GM13977 (cell line): ENCODE measurements at regions not wholly inside any gene's neighbourhood (a gene's known extent, or its start where the extent isn't known, plus 50 kb on each side); places are given as distances from the start of the nearest gene placed in this dataset.

Experiments
- DNase-seq: peaks from one replicate; pipeline ENCODE4 v3.0.0; 2012; ENCODE audit warnings: low spot score
- in situ Hi-C: fragments of 300-500 bp; cut with MboI; formaldehyde crosslinking; loops from one replicate; pipeline ENCODE4 v1.12.0; 2022; ENCODE audit warnings: low sequenced_read_pairs, low pct_unique_long_range_greater_than_20kb, mixed read lengths, inconsistent platforms; ENCODE audit not compliant: unreplicated experiment
- TF ChIP-seq, protein P1 (sequence below): IDR thresholded peaks from 2 replicates; pipeline ENCODE4 v1.5.1; 2012; ENCODE audit warnings: mild to moderate bottlenecking, control low read depth; ENCODE audit not compliant: insufficient read depth; ENCODE audit errors: extremely low read depth, missing control alignments

DNA sequence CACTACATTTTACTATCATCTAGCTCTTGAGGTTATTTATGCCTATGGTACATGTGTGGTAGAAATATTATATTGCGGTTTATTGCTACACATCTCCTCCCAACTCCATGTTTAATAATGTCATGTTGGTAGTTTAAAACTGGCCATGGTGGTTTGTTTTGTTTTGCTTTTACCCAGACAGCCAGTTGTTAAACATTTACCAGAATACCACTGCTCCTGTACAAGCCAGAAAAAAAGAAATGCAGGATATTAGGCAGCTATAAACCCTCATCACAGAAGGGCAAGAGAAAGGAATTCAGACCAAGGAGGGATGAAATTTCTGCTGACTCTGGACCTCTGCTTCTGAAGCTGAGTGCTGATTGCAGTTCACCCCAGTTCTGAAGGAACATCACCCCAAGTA lies 451.8 kb upstream of the IL12A start:
- no peak for DNase-seq
- TF ChIP-seq, protein P1, sequence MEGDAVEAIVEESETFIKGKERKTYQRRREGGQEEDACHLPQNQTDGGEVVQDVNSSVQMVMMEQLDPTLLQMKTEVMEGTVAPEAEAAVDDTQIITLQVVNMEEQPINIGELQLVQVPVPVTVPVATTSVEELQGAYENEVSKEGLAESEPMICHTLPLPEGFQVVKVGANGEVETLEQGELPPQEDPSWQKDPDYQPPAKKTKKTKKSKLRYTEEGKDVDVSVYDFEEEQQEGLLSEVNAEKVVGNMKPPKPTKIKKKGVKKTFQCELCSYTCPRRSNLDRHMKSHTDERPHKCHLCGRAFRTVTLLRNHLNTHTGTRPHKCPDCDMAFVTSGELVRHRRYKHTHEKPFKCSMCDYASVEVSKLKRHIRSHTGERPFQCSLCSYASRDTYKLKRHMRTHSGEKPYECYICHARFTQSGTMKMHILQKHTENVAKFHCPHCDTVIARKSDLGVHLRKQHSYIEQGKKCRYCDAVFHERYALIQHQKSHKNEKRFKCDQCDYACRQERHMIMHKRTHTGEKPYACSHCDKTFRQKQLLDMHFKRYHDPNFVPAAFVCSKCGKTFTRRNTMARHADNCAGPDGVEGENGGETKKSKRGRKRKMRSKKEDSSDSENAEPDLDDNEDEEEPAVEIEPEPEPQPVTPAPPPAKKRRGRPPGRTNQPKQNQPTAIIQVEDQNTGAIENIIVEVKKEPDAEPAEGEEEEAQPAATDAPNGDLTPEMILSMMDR: no peak
- in situ Hi-C loops: no loop called here

DNA sequence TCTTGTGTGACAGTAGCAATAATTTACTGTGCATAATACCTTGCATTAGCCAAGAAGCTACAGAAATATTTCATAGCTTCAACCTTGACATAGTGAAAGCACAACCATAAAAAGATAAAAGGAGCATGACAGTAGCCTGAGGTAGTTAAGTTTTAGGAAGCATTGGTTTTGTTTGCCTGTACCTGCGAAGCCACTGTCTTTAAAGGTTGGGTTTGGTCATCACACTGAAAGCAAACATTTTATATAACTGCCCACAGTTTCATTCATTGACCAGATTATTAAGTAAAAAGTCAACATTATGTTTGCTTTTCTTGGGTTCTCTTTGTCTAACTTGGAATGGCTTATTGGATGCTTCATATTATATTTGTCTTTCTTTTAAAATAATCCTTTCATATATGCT lies 450.1 kb upstream of the IL12A start:
- in situ Hi-C loops: no loop called here
- no peak for DNase-seq
- TF ChIP-seq, protein P1: no peak

DNA sequence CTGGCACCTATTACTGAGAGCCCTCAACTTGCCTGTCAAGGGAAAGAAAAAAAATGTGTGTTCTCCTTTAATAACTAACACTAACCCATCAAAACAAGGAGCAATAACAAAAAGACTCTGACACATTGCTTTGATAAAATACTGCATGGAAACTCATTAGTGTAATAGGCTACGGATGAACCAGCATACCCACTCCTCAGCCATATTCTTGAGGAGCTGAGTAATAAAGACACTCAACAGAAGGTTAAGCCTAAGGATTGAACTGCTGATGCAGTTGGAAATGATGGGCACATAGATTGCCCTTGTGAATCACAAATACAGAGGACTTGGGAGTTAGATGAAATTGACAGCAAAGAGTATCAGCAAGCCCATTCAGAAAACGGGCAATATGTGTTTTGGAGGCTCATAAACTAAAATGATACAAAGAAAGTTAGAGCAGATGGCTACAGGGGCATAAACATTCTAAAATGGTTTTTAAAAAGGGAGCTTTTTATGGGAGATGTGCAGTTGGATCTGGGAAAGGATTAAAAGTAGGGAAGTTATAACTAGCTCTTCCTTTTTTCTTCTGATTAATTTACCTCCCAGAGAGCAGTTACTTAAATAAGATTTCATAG lies 447.6 kb upstream of the IL12A start:
- DNase-seq: no peak
- in situ Hi-C loops: no loop called here
- TF ChIP-seq, protein P1: no peak

DNA sequence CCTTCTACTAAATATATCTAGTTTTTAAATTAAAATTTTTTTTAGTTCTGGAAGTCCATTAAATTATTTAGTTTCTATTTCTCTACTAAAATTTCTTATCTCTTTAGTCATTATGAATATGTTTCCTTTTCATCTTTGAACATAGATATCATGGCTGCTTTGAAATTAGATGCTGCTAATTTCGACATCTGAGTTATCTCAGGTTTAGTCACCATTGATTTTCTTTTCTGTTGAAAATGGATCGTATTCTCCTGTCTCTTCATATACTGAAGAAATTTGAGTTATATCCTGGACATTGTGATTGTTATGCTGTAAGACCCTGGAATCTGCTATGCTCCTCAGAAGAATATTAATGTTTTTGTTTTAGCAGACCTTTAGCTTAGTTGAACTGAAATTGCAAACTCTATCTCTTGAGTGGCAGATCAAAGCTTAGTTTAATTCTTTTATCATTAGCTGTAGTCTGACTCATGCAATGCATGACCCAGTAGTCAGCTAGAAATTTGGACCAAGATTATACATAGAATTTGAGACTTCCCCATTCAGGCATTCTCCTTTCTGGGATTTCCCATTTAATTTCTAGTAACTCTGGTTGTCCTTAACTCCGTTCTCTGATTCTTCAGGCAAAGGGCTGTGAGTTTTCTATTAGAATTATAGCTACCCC lies 439.8 kb upstream of the IL12A start:
- in situ Hi-C loops: no loop called here
- no peak for DNase-seq
- TF ChIP-seq, protein P1: no peak

DNA sequence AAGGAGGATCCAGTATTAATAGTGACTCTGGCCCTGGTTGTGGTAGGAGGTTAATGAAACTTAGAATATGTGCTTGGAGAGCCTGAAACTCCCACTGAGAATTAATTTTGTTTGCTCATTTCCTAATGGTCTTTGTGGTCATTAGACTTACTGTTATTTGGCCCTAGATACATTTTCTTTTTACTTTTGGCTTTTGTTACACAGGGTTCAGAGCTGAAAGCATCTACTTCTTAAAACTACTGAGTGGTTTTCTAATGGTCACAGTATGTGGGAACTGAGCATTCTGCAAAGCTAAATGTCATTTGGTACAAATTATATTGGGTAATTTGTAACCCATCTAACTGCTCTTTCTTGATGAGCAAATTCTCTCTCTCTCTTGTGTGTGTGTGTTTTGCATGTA lies 433.4 kb upstream of the IL12A start:
- in situ Hi-C loops: no loop called here
- TF ChIP-seq, protein P1: no peak
- DNase-seq: no peak

DNA sequence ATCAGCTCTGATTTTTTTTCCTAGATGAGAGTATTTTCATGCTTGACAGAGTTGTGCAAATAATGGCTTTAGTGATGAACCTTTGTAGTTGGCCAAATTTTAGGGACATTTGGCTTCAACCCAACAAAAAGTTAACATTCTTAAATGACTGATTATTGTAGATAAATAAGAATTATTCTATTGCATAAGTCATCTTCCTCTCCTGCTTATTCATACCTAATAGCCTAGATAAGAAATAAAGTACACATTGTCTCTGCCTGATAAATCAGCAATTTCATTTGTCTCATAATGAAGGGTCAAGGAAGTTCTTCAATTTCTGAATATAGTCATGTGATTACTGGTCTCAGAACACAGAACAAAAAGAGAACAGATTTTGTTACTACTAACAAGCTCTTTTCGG lies 428.9 kb upstream of the IL12A start:
- in situ Hi-C loops: no loop called here
- TF ChIP-seq, protein P1: no peak
- no peak for DNase-seq
